Natural killer cell treated with Interleukin-12 subunit alpha and Interleukin-12 subunit beta and Interleukin-15 and Interleukin-18, amount 100 ng/mL, for 72 hours (primary cell): ENCODE measurements at regions not wholly inside any gene's neighbourhood (a gene's known extent, or its start where the extent isn't known, plus 50 kb on each side); places are given as distances from the start of the nearest gene placed in this dataset.

Experiments
- ATAC-seq, 2 donors: fragments of 150-1000 bp; cut with Tn5 transposase in 1 of 2; sonication (Bioruptor Pico), chemical (Tn5 transposase) in 1 of 2; 2 replicates each; pipeline ENCODE4 v1.10.0; 2021
- DNase-seq: peaks from one replicate; pipeline ENCODE4 v3.0.0; 2022; ENCODE audit warnings: low spot score
- H3K27ac Mint-ChIP-seq, 2 donors: 1 replicate in 1 of 2; 2 replicates in 1 of 2; pipeline ENCODE4 v1.8.0; 2022; ENCODE audit warnings: mixed read lengths in 2 of 2, mild to moderate bottlenecking in 1 of 2, moderate library complexity in 1 of 2
- H3K27me3 Mint-ChIP-seq, 2 donors: 1 replicate in 1 of 2; 2 replicates in 1 of 2; pipeline ENCODE4 v1.8.0; 2022; ENCODE audit warnings: mixed read lengths in 2 of 2
- H3K36me3 Mint-ChIP-seq: one replicate; pipeline ENCODE4 v1.8.0; 2022; ENCODE audit warnings: mixed read lengths
- H3K4me1 Mint-ChIP-seq, 2 donors: 1 replicate in 1 of 2; 2 replicates in 1 of 2; pipeline ENCODE4 v1.8.0; 2022; ENCODE audit warnings: low read depth in 2 of 2, mixed read lengths in 2 of 2, mild to moderate bottlenecking in 1 of 2
- H3K4me3 Mint-ChIP-seq: one replicate; pipeline ENCODE4 v1.8.0; 2022; ENCODE audit warnings: mixed read lengths
- H3K9me3 Mint-ChIP-seq: 2 replicates; pipeline ENCODE4 v1.8.0; 2022; ENCODE audit warnings: mixed read lengths

GRCh38 chr7:101767544-101767943, 49.9 kb upstream of the CUX1 start:
- Mint-ChIP-seq H3K9me3 (no peaks in the 10 kb centered on the region), H3K27ac (no peak overlapping the region), H3K4me1 (no peaks in the 10 kb centered on the region), H3K27me3 (peaks cover 8 to 17% of the 10 kb centered on the region in 2 donors), H3K36me3 (no peaks in the 10 kb centered on the region), H3K4me3 (no peak overlapping the region)
- ATAC-seq (no peak), DNase-seq (no peak)
